B cell (primary cell): ENCODE measurements at regions not wholly inside any gene's neighbourhood (a gene's known extent, or its start where the extent isn't known, plus 50 kb on each side); places are given as distances from the start of the nearest gene placed in this dataset.

Experiments
- EZH2 ChIP-seq: IDR thresholded peaks from 2 replicates; pipeline ENCODE4 v1.6.1; 2012; ENCODE audit warnings: borderline replicate concordance, low read depth, mild to moderate bottlenecking, moderate library complexity, low read length; ENCODE audit not compliant: insufficient read depth, poor library complexity, severe bottlenecking
- TF ChIP-seq, protein P1 (sequence below): fragments of 200-600 bp; IDR thresholded peaks from one replicate; pipeline ENCODE4 v1.8.0; 2022; ENCODE audit warnings: antibody characterized with exemption, mild to moderate bottlenecking

DNA sequence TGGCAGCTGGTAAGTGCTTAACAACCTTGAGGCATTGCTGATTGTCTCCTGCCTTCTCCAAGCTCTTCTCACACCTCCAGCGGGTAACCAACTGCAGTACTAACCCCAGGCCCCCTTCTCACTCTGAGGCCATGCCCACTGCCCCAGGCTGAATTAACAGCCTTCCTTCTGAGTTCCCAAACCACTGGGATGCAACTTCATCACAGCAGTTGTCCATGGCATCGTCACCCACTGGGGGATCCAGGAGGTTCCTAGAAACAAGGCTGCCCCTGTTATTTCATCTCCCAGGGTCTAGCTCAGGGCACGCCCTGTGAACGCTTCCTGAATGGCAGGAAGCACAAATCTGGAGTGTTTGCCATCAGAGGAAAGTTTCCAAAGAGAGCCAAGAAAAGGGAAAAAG is 58.0 kb downstream of the SYNE3 start:
- TF ChIP-seq, protein P1, sequence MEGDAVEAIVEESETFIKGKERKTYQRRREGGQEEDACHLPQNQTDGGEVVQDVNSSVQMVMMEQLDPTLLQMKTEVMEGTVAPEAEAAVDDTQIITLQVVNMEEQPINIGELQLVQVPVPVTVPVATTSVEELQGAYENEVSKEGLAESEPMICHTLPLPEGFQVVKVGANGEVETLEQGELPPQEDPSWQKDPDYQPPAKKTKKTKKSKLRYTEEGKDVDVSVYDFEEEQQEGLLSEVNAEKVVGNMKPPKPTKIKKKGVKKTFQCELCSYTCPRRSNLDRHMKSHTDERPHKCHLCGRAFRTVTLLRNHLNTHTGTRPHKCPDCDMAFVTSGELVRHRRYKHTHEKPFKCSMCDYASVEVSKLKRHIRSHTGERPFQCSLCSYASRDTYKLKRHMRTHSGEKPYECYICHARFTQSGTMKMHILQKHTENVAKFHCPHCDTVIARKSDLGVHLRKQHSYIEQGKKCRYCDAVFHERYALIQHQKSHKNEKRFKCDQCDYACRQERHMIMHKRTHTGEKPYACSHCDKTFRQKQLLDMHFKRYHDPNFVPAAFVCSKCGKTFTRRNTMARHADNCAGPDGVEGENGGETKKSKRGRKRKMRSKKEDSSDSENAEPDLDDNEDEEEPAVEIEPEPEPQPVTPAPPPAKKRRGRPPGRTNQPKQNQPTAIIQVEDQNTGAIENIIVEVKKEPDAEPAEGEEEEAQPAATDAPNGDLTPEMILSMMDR: no peak
- no peak for TF ChIP-seq EZH2
